Thyroid gland (tissue), 4 donors: ENCODE measurements at regions not wholly inside any gene's neighbourhood (a gene's known extent, or its start where the extent isn't known, plus 50 kb on each side); places are given as distances from the start of the nearest gene placed in this dataset.

Source experiments
- CTCF ChIP-seq, 6 experiments: fragments of 200-600 bp in 3 of 6; fragments of 450-650 bp in 3 of 6; sonication (generic) in 3 of 6; IDR thresholded peaks; one replicate each; pipeline ENCODE4 v1.5.1; 2016 to 2019; ENCODE audit warnings: antibody characterized with exemption in 6 of 6, mild to moderate bottlenecking in 2 of 6, inconsistent platforms in 1 of 6, moderate library complexity in 1 of 6
- POLR2A ChIP-seq, 2 donors: fragments of 450-650 bp; IDR thresholded peaks; one replicate each; pipeline ENCODE4 v1.6.1; 2017; ENCODE audit warnings: antibody characterized with exemption in 2 of 2, mild to moderate bottlenecking in 2 of 2, moderate library complexity in 1 of 2

- TF ChIP-seq CTCF (IDR thresholded peaks at IDR 0.05), result no peak
- no peak for TF ChIP-seq POLR2A (IDR thresholded peaks at IDR 0.05)
Observed at GRCh38 chr5:89313804-89314588, 431.0 kb upstream of the MEF2C start.
